Omental fat pad (tissue), 3 donors: ENCODE measurements at regions not wholly inside any gene's neighbourhood (a gene's known extent, or its start where the extent isn't known, plus 50 kb on each side); places are given as distances from the start of the nearest gene placed in this dataset.

Experiments
- ATAC-seq: fragments of 150-250 bp; one replicate; pipeline ENCODE4 v1.9.1; 2016; ENCODE audit warnings: mild to moderate bottlenecking, moderate library complexity; ENCODE audit not compliant: low FRiP score
- DNase-seq: peaks from one replicate; pipeline ENCODE4 v3.0.0-alpha.2; 2019; ENCODE audit warnings: low spot score
- TF ChIP-seq, protein P1 (sequence below), 3 donors: fragments of 450-650 bp; IDR thresholded peaks; one replicate each; pipeline ENCODE4 v1.5.1; 2016 to 2017; ENCODE audit warnings: antibody characterized with exemption in 3 of 3, mild to moderate bottlenecking in 3 of 3, moderate library complexity in 2 of 3

GRCh38 chr12:93199831-93200236 lies 177.9 kb upstream of the NUDT4 start:
- no peak for ATAC-seq
- no peak for DNase-seq
- TF ChIP-seq, protein P1, sequence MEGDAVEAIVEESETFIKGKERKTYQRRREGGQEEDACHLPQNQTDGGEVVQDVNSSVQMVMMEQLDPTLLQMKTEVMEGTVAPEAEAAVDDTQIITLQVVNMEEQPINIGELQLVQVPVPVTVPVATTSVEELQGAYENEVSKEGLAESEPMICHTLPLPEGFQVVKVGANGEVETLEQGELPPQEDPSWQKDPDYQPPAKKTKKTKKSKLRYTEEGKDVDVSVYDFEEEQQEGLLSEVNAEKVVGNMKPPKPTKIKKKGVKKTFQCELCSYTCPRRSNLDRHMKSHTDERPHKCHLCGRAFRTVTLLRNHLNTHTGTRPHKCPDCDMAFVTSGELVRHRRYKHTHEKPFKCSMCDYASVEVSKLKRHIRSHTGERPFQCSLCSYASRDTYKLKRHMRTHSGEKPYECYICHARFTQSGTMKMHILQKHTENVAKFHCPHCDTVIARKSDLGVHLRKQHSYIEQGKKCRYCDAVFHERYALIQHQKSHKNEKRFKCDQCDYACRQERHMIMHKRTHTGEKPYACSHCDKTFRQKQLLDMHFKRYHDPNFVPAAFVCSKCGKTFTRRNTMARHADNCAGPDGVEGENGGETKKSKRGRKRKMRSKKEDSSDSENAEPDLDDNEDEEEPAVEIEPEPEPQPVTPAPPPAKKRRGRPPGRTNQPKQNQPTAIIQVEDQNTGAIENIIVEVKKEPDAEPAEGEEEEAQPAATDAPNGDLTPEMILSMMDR (IDR thresholded peaks at IDR 0.05): no peak

DNA sequence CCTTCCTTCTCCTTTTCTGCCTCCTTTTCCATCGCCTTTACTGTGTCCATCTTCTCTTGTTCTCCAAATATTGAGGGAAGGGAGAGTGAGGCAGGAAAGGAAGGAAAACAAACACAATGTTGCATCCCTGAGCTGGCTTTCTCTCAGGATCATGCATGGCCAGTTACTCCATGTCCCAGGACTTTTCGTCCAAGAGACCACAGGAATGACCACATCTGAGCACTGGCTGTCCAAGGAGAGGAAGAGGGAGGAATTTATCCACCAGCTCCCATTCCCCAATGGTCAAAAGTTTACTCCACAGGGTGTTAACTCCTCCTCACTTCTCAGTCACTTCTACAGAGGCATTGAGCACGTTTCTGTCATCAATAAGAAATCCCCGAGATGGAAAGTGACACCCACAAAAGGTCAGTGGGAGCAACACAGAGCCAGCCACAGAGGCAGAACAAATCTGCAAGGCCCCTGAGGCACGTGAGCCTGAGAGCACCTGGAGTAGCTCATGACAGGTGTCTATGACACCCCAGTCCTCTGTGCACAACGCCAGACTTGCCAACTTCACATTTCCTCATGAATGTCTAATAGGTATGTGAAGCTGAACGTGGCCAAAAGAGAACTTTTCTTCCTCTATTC lies 177.3 kb upstream of the NUDT4 start:
- ATAC-seq (no peak), DNase-seq (no peak)
- TF ChIP-seq, protein P1 (IDR thresholded peaks at IDR 0.05): no peak

- TF ChIP-seq, protein P1 (IDR thresholded peaks at IDR 0.05): no peak
- no peak for DNase-seq
- no peak for ATAC-seq
Observed at GRCh38 chr12:93201990-93202389, 175.7 kb upstream of the NUDT4 start.

DNA sequence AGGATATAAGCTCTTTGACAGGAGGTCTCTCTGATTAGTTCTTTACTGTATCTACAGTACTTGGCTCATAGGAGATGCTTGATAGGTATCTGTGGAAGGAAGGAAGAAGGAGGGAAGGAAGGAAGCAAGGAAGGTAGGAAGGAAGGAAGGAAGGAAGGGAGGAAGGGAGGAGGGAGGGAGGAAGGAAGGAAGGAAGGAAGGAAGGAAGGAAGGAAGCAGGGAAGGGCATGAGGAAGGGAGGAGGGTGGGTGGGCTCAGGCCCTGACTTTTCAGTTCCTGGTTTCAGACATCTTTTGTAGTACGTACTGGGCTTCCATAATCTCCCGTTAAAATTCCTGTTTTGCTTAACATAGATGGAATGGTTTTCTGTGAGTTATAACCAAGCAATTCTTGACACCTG lies 175.0 kb upstream of the NUDT4 start:
- DNase-seq (no peak), ATAC-seq (no peak)
- TF ChIP-seq, protein P1 (IDR thresholded peaks at IDR 0.05): no peak

DNA sequence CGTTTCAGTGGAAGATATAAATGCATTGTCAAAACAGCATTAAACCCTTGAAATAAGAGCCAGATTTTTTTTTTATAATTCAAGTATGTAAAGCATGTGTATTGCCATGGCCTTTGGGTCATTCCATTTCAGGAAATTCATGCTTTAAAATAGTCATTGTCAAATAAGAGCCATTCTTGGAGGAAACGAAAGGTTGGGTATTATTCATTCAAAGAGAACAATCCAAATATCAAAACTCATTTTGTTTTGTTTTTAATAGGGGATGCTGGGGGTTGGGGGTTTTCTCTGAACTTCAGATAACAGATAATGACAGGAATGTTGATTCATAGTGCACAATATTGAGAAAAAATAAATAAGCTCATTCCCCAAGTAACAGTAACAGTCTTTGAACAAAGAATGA lies 174.4 kb upstream of the NUDT4 start:
- DNase-seq: no peak
- no peak for ATAC-seq
- TF ChIP-seq, protein P1 (IDR thresholded peaks at IDR 0.05): no peak

- DNase-seq (no peak), ATAC-seq (no peak)
- TF ChIP-seq, protein P1 (IDR thresholded peaks at IDR 0.05): no peak
Observed at GRCh38 chr12:93204896-93205295, 172.8 kb upstream of the NUDT4 start.

- ATAC-seq (no peak), DNase-seq (no peak)
- TF ChIP-seq, protein P1 (IDR thresholded peaks at IDR 0.05): no peak
Observed at GRCh38 chr12:93205361-93205760, 172.4 kb upstream of the NUDT4 start.
